GM19324 (cell line): ENCODE measurements at regions not wholly inside any gene's neighbourhood (a gene's known extent, or its start where the extent isn't known, plus 50 kb on each side); places are given as distances from the start of the nearest gene placed in this dataset.

Experiments
- ATAC-seq: cut with Tn5 transposase; IDR thresholded peaks from one replicate; pipeline ENCODE4 v1.9.1; 2021; ENCODE audit warnings: mild to moderate bottlenecking, moderate library complexity; ENCODE audit not compliant: unreplicated experiment, low FRiP score

DNA sequence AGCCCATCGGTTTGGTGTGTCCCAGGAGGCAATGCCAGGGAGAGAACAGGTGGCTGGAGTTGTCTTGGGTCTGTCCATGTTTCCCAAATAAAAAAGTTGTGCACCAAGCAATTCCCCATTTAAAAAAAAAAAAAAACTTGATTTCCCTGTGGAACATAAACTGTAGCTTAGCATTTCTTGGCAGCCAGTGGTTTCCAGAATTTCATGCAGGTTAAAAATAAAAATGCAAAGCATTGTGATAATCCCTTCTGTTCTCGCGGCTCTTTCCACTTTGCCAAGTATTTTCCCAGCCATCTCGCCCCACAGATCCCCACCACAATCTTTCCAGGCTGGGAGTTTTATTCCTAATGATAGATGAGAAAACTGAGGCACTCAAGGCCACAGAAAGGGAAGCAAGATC lies 51.4 kb upstream of the MSX1 start:
- ATAC-seq, result no peak

DNA sequence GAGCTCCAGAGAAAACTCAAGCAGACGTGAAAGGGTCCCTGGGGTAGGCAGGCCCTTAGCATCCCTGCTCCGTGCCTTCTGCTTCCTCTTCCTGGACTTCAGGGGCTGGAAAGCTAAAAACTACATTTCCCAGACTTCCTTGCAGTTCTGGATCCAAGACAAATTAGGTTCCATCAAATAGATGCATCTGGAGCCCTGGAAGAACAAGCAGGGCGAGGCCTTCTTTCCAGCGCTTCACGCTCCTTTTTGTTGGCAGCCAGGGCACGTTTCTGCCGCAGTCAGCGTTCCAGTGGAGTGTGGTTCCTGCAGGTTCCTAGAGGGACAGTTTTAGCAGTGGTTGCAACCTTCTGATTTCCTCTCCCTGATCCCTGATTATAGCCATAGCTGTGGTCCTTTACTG lies 53.6 kb upstream of the MSX1 start:
- ATAC-seq, result no peak

DNA sequence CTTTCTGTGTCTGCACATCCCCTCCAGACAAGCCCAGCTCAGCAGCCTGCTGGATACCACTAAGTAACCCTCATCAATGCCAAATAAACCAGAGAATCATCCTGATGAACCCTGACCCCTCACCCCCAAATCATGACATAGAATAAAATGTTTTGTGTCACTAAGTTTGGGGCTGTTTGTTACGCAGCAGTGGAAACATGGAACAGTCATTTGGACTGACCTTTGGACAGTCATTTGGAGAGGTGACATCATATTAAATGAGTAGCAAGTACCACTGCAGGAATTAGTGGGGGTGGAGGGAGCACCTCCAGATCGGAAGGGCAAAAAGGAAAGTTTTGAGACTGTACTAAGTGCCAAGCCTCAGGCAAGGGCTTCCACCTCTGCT lies 55.6 kb upstream of the MSX1 start:
- no peak for ATAC-seq

DNA sequence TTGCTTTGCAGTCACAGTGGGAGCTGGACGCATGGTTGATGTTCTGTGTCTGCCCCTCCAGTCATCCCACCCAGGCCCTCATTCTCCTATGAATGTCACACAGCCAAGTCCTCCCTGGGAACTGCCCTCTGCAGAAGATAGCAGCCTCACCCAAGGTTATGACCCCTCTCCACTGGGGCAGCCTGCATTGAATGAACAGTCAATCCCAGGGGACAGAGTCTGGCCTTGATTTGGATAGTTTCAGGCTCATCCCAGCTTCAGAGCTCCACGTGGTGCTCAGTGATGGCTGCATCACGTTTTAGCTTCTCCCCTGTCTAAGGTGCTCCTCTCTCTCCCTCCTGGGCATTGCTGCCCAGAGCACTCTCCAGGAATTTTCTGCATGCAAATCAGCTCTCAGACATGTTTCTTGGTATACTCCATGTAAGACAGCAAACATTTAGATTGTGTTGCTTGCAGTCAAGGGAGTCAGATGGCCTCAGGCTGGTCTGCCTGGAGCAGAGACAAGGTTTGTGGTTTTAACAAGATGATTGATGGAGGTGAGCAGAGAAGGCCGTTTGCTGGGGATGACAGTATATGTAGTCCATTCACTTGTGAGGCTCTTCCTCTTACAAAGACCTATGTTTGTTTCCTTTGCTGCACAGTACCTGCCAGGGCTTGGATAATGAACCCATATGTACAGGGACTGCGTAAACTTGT lies 56.1 kb upstream of the MSX1 start:
- no peak for ATAC-seq

DNA sequence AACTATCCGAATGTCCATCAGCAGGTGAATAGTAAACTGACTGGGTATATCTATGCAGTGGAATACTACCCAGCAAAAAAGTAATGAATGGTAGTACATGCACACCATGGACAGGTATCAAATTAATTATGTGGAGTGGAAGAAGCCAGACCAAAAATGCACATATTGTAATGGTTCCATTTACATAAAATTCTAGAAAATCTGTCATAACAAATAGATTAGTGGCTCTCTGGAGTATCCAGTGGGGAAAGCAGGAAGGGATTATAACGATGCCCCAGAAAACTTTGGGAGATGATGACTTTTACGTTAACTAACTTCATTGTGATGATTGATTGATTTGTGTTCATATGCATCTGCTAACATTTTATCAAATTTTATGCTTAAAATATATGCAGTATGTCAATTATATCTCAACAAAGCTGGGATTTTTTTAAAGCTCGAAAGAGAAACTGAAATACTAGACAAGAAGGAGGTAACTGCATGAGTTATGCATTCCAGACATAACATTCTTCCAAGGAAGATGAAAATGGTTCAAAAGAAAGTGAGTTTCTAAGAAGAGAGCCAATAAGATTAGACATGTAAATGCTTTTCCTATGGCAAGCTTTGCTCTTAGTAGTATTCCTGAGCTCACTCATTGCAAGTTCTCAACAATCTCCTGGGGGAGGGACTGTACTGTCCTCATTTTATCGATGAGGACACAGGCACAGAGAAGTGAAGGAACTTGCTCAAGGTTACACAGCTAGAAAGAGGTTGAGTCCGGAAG lies 58.6 kb upstream of the MSX1 start:
- no peak for ATAC-seq

DNA sequence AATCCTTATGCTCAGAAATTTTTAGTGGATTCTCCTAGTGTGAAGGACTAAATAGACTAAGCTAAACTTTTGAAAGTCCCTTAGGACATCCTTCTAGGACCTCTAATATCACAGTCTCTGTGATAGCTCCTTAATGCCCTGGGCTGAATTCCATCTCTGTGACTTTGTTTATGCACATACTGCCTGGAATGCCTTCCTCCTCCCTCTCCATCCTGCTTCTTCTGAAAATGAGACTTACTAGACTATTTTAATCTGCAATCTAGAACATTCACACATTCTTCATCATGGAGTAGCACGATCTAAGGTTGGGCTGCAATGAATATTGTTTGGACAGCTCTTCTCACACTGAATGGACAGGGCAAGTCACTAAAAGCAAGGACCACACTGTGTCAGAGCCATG lies 65.0 kb upstream of the MSX1 start:
- ATAC-seq, result no peak

DNA sequence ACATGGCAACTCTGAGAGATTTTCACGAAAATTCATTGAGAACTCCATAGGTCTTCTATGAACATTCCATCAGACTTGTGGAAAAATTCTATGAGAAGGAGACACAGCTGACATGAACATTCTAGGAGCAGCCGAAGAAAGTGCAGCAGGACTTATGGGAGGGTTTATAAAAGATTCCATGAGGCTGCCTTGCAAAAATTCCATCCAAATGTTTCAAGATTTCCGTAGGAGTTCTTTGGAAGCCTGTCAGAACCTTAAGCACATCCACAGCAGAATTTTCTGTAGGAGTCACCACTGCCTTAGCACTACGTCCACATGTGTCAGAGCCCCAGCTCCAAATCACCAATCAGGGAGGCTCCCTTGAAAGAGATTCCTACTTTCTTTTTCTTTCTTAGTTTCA lies 67.0 kb upstream of the MSX1 start:
- no peak for ATAC-seq

DNA sequence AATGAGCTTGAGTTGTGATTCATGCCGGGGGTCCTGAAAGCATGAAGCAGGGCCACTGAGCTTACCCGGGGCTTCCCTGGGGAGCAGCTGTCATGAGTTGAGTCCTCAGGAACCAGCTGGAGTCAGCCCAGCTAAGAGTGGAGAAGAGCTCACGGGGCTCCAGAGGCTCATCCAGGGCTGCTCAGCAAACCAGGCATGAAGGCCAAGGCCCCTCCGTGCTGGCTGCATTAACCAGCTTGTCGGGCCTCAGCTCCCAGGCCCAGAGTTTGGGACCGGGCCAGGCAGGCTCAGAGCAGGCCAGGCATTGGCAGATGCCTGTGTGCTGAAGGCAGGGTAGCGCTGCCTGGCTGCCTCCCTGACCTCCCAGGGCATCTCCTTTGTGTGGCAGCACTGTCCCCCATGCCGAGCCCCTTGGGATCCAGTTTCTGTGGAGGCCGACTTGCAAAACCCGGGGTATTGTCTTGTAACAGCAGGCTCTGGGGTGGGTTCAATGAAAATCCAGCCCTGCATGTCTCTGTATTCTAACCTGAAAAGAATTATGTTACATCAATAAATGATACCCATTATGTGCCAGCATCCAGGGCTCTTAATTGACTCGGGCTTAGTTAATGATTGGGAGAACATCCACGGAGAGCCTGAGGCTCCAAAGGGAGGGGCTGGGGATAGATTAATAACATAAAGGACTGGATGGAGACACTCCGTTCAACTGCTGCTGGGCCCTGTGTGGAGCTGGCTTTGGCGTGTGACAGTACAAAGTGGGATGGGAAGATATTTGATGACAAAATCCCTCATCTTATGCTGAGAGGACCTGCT lies 68.0 kb upstream of the MSX1 start:
- no peak for ATAC-seq

DNA sequence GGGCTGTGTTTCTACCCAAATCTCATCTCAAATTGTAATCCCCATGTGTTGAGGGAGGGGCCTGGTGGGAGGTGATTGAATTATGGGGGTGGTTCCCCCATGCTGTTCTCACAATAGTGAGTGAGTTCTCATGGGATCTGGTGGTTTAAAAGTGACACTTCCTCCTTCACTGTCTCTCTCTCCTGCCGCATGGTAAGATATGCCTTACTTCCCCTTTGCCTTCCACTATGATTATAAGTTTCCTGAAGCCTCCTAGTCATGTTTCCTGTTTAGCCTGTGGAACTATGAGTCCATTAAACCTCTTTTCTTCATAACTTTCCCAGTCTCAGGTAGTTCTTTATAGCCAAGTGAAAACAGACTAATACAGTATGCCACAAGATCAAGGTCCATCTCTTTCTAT lies 70.0 kb upstream of the MSX1 start:
- no peak for ATAC-seq

DNA sequence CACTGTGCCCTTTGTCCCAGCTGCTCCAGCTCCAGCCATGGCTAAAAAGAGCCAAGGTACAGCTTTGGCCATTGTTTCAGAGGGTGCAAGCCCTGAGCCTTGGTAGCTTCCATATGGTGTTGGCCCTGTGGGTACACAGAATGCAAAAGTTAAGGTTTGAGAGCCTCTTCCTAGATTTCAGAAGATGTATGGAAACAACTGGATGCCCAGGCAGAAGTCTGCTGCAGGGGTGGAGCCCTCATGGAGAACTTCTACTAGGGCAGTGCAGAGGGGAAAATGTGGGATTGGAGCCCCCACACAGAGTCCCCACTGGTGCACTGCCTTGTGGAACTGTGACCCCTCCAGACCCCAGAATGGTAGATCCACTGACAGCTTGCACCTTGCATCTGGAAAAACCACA lies 70.9 kb upstream of the MSX1 start:
- ATAC-seq, result no peak

DNA sequence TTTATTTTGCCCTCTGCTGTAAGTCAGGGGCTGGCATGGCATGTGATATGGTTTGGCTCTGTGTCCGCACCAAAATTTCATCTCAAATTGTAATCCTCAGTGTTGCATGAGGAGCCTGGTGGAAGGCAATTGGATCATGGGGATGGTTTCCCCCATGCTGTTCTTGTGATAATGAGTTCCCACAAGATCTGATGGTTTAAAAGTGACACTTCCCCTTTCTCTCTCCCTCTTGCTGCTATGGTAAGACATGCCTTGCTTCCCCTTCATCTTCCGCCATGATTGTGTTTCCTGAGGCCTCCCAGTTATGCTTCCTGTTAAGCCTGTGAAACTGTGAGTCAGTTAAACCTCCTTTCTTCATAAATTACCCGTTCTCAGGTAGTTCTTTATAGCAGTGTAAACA lies 72.0 kb upstream of the MSX1 start:
- ATAC-seq, result no peak

DNA sequence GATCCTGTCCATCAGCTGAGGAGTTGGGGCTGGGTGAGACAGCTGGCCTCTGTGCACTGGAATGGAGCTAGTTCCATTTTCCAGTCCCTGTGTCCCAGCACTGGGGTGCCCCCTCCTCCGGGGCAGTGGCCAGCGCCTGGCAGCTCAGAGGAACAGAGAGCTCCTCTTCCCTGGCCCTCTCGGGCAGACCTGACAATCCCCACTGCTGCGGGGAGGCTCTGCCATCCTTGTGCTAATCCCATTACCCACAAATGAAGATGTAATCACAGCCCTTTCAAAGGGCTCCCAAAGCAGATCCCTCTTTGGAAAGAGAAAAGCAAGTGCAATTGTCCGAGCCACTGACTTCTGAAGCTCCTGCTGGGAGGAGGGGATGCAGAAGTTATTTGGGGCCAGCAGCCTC lies 75.1 kb upstream of the MSX1 start:
- no peak for ATAC-seq

DNA sequence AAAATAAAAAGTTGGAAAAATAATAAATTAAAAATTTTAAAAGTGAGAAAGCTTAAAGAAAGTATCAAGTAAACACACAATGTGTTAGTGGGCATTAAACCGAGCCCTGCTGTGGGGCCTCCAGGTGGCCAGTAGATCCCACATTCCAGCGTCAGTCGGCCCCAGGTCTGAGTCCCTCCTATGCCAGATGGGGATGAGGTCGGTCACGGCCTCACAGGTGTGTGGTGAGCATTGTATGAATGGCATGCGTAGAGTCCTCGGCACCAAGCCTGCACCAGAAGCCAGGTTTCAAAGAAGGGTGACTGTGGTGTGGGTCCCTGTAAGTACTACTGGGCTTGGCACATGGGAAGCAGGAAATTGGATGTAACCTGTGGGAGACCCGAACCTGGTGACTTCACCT lies 75.6 kb upstream of the MSX1 start:
- no peak for ATAC-seq

DNA sequence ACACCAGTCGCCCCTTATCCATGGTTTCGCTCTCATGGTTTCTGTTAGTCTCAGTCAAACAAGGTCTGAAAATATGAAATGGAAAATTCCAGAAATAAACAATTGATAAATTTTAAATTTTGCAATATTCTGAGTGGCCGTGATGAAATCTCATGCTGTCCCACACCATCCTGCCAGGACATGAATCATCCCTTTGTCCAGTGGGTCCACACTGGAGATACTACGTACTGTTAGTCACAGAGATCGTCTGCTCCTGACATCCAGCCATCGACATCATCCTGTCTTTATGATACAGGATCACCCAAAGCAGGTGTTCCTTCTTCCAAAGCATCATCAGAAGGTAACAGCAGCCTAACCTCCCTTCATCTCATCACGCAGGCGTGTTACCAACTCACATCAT lies 76.5 kb upstream of the MSX1 start:
- no peak for ATAC-seq

DNA sequence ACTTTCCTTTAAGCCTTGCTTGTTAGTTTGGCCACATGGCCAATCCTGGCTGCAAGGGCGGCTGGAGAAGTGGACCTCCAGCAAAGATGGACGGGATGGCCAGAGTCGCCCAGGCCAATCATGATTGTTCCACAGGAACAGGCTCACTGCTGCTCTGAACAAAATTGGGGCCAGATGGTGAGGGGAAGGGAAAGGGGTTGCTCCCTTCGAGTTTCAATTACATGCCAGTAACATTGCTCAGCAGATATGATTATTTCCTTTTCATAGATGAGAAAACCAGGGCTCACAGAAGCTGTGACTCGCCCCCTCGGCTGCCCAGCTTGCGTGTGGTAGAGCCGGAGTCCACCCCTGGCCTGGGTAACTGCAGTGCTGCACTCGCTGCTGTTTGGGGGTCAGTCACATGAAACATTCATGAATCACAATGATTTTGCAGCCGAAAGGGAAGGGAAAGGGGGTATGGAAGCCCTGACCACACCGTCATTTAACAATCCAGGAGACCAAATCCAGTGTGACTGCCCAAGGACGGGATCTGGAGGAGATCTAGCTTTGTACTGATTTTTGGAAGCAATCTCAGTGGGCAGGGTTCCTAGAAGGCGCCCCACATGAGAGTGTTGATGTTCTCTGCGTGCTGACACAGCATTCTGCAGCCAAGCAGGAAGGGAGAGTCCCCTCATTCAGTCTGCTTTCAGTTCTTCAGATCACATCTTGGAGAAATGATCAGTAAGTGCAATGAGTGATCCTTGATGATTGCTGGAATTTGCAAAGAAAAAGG lies 77.3 kb upstream of the MSX1 start:
- ATAC-seq, result no peak

DNA sequence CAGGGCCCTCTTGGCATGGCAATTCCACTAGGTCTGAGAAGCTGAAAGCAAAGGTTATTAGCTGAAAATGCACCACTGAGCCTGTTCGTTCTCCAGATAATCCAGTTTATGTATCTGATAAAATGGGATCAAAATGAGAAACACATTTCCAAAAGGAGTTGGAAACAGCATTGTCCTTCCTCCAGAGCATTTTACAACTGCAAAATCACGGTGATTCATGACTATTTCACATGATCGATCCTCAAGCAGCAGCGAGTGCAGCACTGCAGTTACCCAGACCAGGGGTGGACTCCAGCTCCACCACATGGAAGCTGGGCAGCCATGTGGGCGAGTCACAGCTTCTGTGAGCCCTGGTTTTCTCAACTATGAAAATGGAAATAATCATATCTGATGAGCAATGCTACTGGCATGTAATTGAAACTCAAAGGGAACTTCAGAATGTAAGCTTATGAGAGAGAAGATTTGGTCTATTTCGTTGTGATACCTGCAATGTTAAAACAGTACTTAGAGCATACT lies 78.7 kb upstream of the MSX1 start:
- ATAC-seq, result no peak

DNA sequence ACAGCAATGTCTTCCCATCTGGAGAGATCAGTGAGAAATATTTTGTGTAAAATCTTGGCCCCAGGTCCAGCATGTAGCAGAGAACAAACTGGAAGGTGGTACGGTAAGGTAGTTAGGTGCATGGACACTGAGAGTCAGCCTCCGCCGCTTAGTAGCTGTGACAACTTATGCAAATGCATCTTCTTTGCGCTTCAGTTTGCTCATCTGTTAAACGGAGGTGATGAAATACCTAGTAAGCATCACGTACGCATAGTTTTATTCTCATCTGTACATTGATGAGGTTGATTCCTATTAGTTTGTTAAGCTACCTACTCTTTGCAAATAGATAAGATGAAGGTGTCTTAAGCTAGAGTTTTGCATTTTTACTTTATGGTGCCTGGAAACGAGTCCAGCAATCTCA lies 80.0 kb upstream of the MSX1 start:
- no peak for ATAC-seq

DNA sequence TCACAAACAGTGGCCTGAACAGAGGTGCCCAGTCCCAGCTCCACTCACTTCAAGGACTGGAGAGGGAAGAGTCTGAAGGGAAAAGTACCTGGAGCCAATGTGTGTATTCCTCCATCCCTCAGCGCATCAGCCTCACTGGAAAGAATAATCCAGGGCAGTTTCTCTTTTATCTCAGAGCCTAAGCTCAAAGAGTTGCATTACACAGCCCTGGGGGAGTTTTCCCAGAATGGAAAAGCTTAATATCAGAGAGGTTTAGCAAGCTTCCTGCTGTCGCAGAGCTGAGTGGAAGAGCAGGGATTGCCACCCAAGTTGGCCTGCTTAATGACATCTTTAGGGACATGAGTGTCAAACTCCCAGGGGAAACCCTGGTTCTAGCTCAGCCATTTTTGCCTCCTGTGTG lies 80.4 kb upstream of the MSX1 start:
- no peak for ATAC-seq

DNA sequence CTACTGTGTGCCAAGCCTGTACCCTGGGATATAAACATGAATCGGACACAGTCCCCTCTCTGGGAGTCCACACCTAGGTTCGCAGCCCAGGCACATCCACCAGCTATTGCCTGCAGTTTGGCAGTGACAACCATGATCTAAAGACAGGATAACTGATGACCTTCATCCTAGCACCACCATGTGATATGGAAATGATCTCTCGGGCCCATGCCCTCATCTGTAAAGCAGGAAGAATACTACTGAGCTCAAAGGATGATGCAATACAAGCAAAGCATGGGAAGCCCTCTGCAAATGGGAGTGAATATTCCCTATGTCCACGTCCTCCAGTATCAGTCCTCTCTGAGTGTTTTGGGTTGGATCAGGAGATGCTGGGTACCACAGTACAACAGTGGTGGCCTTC lies 80.9 kb upstream of the MSX1 start:
- no peak for ATAC-seq

DNA sequence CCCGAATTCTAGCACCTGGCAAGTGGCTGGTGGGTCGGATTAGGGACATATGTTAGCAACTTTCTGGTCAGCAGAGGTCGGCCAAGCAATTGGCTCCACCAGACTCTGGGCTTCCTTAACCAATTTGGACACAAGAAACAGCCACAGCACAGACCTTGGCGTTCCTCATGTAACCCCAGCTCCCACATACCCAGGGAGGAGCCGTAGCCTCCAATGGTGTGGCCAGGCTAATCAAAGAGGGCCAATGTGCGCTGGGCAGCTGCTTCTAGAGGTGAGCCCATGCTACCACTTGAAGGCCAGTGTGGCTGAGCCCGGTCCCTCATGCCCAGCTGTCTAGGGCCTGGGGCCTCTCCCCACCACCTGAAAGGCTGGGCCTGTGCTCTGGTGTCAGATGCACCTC lies 82.5 kb upstream of the MSX1 start:
- no peak for ATAC-seq

DNA sequence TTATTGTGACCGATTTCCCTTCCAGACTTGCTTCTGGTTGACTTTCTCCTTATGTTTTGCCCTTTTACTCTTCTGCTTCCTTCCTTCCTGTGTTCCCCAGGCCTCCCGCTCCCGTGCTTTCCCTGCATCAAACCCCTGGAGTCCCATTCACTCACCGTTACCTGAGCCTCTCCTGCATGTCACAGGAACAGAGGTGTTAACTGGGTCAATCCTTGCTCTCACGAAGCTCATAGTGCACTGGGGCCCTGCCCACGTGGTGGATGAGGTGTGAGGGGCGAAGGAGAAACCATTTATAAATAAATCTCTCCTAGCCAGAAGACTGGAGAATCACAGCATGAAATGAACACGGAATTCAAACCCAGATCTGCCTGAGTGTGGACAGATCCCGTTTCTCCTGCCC lies 83.1 kb upstream of the MSX1 start:
- no peak for ATAC-seq
